Loucy (cell line): ENCODE measurements at regions not wholly inside any gene's neighbourhood (a gene's known extent, or its start where the extent isn't known, plus 50 kb on each side); places are given as distances from the start of the nearest gene placed in this dataset.

Experiments
- EZH2phosphoT487 ChIP-seq: fragments of 200-600 bp; IDR thresholded peaks from 2 replicates; pipeline ENCODE4 v1.6.1; 2018; ENCODE audit warnings: antibody characterized with exemption, mild to moderate bottlenecking, moderate library complexity, borderline replicate concordance
- TF ChIP-seq, protein P1 (sequence below): fragments of 200-600 bp; sonication (generic); conservative IDR thresholded peaks from 2 replicates; pipeline ENCODE4 v1.5.1; 2014; ENCODE audit warnings: mild to moderate bottlenecking, antibody characterized with exemption, low read length

DNA sequence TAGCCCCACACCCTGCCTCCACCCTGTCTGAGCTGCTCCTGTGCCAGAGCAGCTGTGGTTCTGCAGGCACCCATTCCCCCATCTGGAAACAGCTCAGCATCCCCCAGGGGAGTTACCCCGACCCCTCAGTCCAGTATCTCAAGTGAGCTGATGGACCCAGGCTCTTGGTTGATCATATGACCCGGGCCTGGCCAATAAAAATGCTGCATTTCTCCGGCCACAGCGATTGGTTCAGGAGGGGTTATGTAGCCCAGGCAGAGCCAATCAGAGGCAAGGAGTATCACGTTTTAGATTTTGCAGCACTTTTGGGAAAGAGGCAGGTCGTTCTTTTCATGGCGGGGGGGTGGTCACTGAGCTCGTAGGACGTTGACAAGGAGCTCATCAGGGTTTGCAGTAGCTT, 120.8 kb downstream of the TPRA1 start:
- TF ChIP-seq, protein P1, sequence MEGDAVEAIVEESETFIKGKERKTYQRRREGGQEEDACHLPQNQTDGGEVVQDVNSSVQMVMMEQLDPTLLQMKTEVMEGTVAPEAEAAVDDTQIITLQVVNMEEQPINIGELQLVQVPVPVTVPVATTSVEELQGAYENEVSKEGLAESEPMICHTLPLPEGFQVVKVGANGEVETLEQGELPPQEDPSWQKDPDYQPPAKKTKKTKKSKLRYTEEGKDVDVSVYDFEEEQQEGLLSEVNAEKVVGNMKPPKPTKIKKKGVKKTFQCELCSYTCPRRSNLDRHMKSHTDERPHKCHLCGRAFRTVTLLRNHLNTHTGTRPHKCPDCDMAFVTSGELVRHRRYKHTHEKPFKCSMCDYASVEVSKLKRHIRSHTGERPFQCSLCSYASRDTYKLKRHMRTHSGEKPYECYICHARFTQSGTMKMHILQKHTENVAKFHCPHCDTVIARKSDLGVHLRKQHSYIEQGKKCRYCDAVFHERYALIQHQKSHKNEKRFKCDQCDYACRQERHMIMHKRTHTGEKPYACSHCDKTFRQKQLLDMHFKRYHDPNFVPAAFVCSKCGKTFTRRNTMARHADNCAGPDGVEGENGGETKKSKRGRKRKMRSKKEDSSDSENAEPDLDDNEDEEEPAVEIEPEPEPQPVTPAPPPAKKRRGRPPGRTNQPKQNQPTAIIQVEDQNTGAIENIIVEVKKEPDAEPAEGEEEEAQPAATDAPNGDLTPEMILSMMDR = no peak
- TF ChIP-seq EZH2phosphoT487 = no peak
